GM23248 (cell line): ENCODE measurements at regions not wholly inside any gene's neighbourhood (a gene's known extent, or its start where the extent isn't known, plus 50 kb on each side); places are given as distances from the start of the nearest gene placed in this dataset.

Experiments used
- DNase-seq: peaks from one replicate; pipeline ENCODE4 v3.0.0-alpha.2; 2015
- H2AFZ ChIP-seq: fragments of 200-600 bp; sonication (generic); 2 replicates; pipeline ENCODE4 v1.6.1; 2016; ENCODE audit warnings: antibody characterized with exemption
- H3F3A ChIP-seq: fragments of 200-600 bp; sonication (generic); 2 replicates; pipeline ENCODE4 v1.6.1; 2016; ENCODE audit warnings: mild to moderate bottlenecking, antibody characterized with exemption, mixed run types; ENCODE audit not compliant: insufficient read depth
- H3K27ac ChIP-seq: fragments of 200-600 bp; sonication (generic); 2 replicates; pipeline ENCODE4 v1.5.1; 2016; ENCODE audit warnings: mild to moderate bottlenecking
- H3K27me3 ChIP-seq: fragments of 200-600 bp; sonication (generic); replicated peaks from 2 replicates; pipeline ENCODE4 v1.6.1; 2016; ENCODE audit warnings: mild to moderate bottlenecking; ENCODE audit not compliant: insufficient read depth
- H3K36me3 ChIP-seq: fragments of 200-600 bp; sonication (generic); 2 replicates; pipeline ENCODE4 v1.6.1; 2016; ENCODE audit warnings: low read depth, mild to moderate bottlenecking
- H3K4me1 ChIP-seq: fragments of 200-600 bp; sonication (generic); 2 replicates; pipeline ENCODE4 v1.6.1; 2016; ENCODE audit warnings: mild to moderate bottlenecking; ENCODE audit not compliant: insufficient read depth
- H3K4me2 ChIP-seq: fragments of 200-600 bp; sonication (generic); one replicate; pipeline ENCODE4 v1.6.1; 2016; ENCODE audit warnings: mild to moderate bottlenecking; ENCODE audit not compliant: unreplicated experiment
- H3K4me3 ChIP-seq: fragments of 200-600 bp; sonication (generic); 2 replicates; pipeline ENCODE4 v1.5.1; 2016; ENCODE audit warnings: mild to moderate bottlenecking
- H3K79me2 ChIP-seq: fragments of 200-600 bp; sonication (generic); 2 replicates; pipeline ENCODE4 v1.6.1; 2016; ENCODE audit warnings: mild to moderate bottlenecking; ENCODE audit not compliant: insufficient read depth
- H3K9ac ChIP-seq: fragments of 200-600 bp; sonication (generic); 2 replicates; pipeline ENCODE4 v1.6.1; 2016; ENCODE audit warnings: mild to moderate bottlenecking
- H3K9me2 ChIP-seq: fragments of 200-600 bp; sonication (generic); 2 replicates; pipeline ENCODE4 v1.6.1; 2016; ENCODE audit warnings: mixed run types, mild to moderate bottlenecking, moderate library complexity; ENCODE audit not compliant: insufficient read depth
- H3K9me3 ChIP-seq: fragments of 200-600 bp; sonication (generic); one replicate; pipeline ENCODE4 v1.6.1; 2017; ENCODE audit warnings: low read depth
- H4K20me1 ChIP-seq: fragments of 200-600 bp; sonication (generic); 2 replicates; pipeline ENCODE4 v1.6.0; 2016; ENCODE audit not compliant: insufficient read depth
- EZH2 ChIP-seq: fragments of 200-600 bp; sonication (generic); IDR thresholded peaks from 2 replicates; pipeline ENCODE4 v1.6.1; 2018; ENCODE audit warnings: antibody characterized with exemption, mild to moderate bottlenecking; ENCODE audit not compliant: insufficient read depth, poor library complexity, severe bottlenecking
- EZH2phosphoT487 ChIP-seq: fragments of 200-600 bp; sonication (generic); IDR thresholded peaks from 2 replicates; pipeline ENCODE4 v1.6.1; 2018; ENCODE audit warnings: antibody characterized with exemption, moderate library complexity, mild to moderate bottlenecking, low read depth; ENCODE audit not compliant: insufficient read depth
- WGBS, 2 experiments: methylation state at CpG; one replicate each; pipeline ENCODE4 v1.1.6; 2015 to 2017; ENCODE audit warnings: low lambda C conversion rate in 2 of 2, low coverage in 1 of 2; ENCODE audit errors: missing lambda C conversion rate in 2 of 2; 5-methylcytosine and 5-hydroxymethylcytosine counted together
- in situ Hi-C: fragments of 300-500 bp; cut with MboI; formaldehyde crosslinking; loops from 2 replicates; pipeline ENCODE4 v1.15.0; 2020

DNA sequence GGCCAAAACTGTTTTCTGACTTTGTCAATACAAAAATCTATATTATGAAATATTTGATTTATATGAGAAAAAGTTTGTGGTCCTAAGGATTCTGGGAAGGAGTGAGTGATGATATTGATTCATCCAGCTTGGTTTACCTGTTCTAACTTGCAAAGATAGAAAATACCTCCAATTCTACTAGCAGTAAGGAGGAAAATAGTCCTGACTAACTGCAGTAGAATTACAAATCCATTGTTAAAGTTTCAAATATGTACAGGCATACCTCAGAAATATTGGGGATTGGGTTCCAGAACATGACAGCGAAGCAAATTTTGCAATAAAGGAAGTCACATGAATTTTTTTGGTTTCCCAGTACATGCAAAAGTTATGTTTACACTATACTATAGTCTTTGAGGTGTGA lies 158.8 kb upstream of the CYRIA start:
- Histone ChIP-seq H4K20me1 (no peaks in the 10 kb centered on the region), H2AFZ (no peak overlapping the region), H3K9me3 (no peaks in the 10 kb centered on the region), H3F3A (no peaks in the 10 kb centered on the region), H3K4me1 (no peaks in the 10 kb centered on the region), H3K9me2 (no peaks in the 10 kb centered on the region), H3K9ac (no peak overlapping the region), H3K4me3 (no peak overlapping the region), H3K4me2 (no peak overlapping the region), H3K27me3 (no peaks in the 10 kb centered on the region), H3K27ac (no peak overlapping the region), H3K79me2 (no peaks in the 10 kb centered on the region), H3K36me3 (no peaks in the 10 kb centered on the region)
- DNase-seq, result no peak
- 20 to 31% methylated on average over 1 of the region's 1 CpG for WGBS, 2 experiments
- no peak for TF ChIP-seq EZH2
- TF ChIP-seq EZH2phosphoT487, result no peak
- in situ Hi-C loops, result no loop called here

GRCh38 chr2:16821692-16822091 lies 156.1 kb upstream of the CYRIA start:
- Histone ChIP-seq H2AFZ (no peak overlapping the region), H3K4me2 (no peak overlapping the region), H3F3A (no peaks in the 10 kb centered on the region), H3K9ac (no peak overlapping the region), H3K79me2 (no peaks in the 10 kb centered on the region), H4K20me1 (no peaks in the 10 kb centered on the region), H3K9me3 (no peaks in the 10 kb centered on the region), H3K36me3 (no peaks in the 10 kb centered on the region), H3K4me3 (no peak overlapping the region), H3K9me2 (no peaks in the 10 kb centered on the region), H3K4me1 (no peaks in the 10 kb centered on the region), H3K27ac (no peak overlapping the region), H3K27me3 (no peaks in the 10 kb centered on the region)
- in situ Hi-C loops, result no loop called here
- no peak for DNase-seq
- 26 to 30% methylated on average over 2 of the region's 2 CpGs for WGBS, 2 experiments
- TF ChIP-seq EZH2phosphoT487 (no peak), EZH2 (no peak)

DNA sequence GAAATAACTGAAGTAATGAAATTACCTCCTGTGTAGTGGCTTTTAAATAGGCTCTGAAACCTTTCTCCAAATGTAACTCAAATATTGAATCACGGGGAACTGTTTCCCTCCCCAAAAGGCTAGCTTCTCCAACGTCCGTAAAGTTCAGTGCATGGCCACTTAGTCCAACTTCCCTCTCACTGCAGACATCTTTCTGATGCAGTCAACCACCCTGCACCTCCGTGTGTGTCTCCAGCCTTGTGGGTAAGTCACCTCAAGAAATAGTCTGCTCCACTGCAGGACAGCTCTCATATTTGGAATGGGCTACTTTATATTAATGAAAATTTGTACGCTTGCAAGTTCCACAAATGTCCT lies 152.5 kb upstream of the CYRIA start:
- Histone ChIP-seq H3K4me3 (no peak overlapping the region), H3K27ac (no peak overlapping the region), H3K9me3 (no peaks in the 10 kb centered on the region), H4K20me1 (no peaks in the 10 kb centered on the region), H3K36me3 (no peaks in the 10 kb centered on the region), H3K9me2 (no peaks in the 10 kb centered on the region), H3K9ac (no peak overlapping the region), H3F3A (no peaks in the 10 kb centered on the region), H2AFZ (no peak overlapping the region), H3K4me2 (no peak overlapping the region), H3K79me2 (no peaks in the 10 kb centered on the region), H3K4me1 (no peaks in the 10 kb centered on the region), H3K27me3 (no peaks in the 10 kb centered on the region)
- 30 to 32% methylated on average over 5 of the region's 5 CpGs for WGBS, 2 experiments
- TF ChIP-seq EZH2phosphoT487, result no peak
- TF ChIP-seq EZH2, result no peak
- in situ Hi-C loops, result no loop called here
- DNase-seq, result no peak

GRCh38 chr2:16817305-16818202 lies 151.9 kb upstream of the CYRIA start:
- no peaks in the 10 kb centered on the region for H3K9me2 ChIP-seq
- no peaks in the 10 kb centered on the region for H4K20me1 ChIP-seq
- no peak overlapping the region for H3K4me3 ChIP-seq
- H3K9ac ChIP-seq, result no peak overlapping the region
- H3K27ac ChIP-seq, result no peak overlapping the region
- no peaks in the 10 kb centered on the region for H3K36me3 ChIP-seq
- DNase-seq, result no peak
- TF ChIP-seq EZH2 (no peak), EZH2phosphoT487 (no peak)
- no peaks in the 10 kb centered on the region for H3K4me1 ChIP-seq
- no peaks in the 10 kb centered on the region for H3K9me3 ChIP-seq
- no peaks in the 10 kb centered on the region for H3K27me3 ChIP-seq
- in situ Hi-C loops, result no loop called here
- WGBS, 2 experiments, result 28 to 32% methylated on average over 3 of the region's 3 CpGs
- H3K79me2 ChIP-seq, result no peaks in the 10 kb centered on the region
- H3F3A ChIP-seq, result no peaks in the 10 kb centered on the region
- no peak overlapping the region for H2AFZ ChIP-seq
- no peak overlapping the region for H3K4me2 ChIP-seq

- no peaks in the 10 kb centered on the region for H3F3A ChIP-seq
These were observed 150.9 kb upstream of the CYRIA start for GRCh38 chr2:16816522-16816921.

More at GRCh38 chr2:16816522-16816921, 150.9 kb upstream of the CYRIA start:
- Histone ChIP-seq H3K9ac (no peak overlapping the region), H3K27ac (no peak overlapping the region), H3K4me2 (no peak overlapping the region), H4K20me1 (no peaks in the 10 kb centered on the region), H3K9me2 (no peaks in the 10 kb centered on the region), H2AFZ (no peak overlapping the region), H3K4me1 (no peaks in the 10 kb centered on the region), H3K79me2 (no peaks in the 10 kb centered on the region), H3K36me3 (no peaks in the 10 kb centered on the region), H3K9me3 (no peaks in the 10 kb centered on the region), H3K27me3 (no peaks in the 10 kb centered on the region), H3K4me3 (no peak overlapping the region)
- no peak for TF ChIP-seq EZH2
- TF ChIP-seq EZH2phosphoT487, result no peak
- 43 to 47% methylated on average over 4 of the region's 4 CpGs for WGBS, 2 experiments
- DNase-seq, result no peak
- in situ Hi-C loops, result no loop called here
